ENCODE measurements at regions not wholly inside any gene's neighbourhood (a gene's known extent, or its start where the extent isn't known, plus 50 kb on each side); places are given as distances from the start of the nearest gene placed in this dataset.
"Not testable (repeated sequence)": the region's sequence is repeated elsewhere in the genome, so short reads cannot be mapped to it uniquely, and the experiment has no call there.

DNA sequence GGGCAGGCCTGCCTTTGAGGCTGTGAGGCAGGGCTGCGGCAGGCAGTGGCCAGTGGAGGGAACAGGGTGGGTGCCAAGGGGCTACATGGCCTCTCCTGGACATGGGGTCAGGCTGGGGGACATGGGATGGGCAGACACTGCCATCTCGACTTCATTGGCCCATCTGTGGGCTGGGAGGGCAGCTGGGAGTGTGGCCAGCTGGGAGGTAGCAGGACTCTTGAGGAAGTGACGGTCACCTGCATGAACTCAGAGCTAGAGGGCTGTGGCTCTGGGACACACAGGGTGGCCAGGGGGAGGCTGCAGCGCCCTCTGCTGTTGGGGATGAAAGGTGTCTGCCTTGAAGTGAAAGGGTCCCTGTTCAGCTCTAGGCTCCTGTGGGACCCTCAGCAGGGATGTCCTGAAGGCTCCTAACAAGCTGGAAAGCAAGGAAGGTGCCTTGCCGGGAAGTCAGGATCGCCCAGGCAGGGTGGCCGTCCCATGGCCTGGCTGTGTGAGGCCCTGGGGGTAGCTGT, 244.0 kb downstream of the ANKRD30B start:
- not testable (repeated sequence) for TF ChIP-seq POLR2A (IDR thresholded peaks at IDR 0.05; ENCODE audit: low read length); GATA1 (IDR thresholded peaks at IDR 0.05; ENCODE audit: low read depth, low read length)
